HG03025 (cell line): ENCODE measurements at regions not wholly inside any gene's neighbourhood (a gene's known extent, or its start where the extent isn't known, plus 50 kb on each side); places are given as distances from the start of the nearest gene placed in this dataset.

ENCODE experiments used
- ATAC-seq: cut with Tn5 transposase; IDR thresholded peaks from one replicate; pipeline ENCODE4 v1.9.1; 2021; ENCODE audit warnings: mild to moderate bottlenecking, moderate library complexity; ENCODE audit not compliant: unreplicated experiment, low FRiP score

GRCh38 chr11:119497717-119498116 is 74.7 kb upstream of the THY1 start:
- no peak for ATAC-seq

DNA sequence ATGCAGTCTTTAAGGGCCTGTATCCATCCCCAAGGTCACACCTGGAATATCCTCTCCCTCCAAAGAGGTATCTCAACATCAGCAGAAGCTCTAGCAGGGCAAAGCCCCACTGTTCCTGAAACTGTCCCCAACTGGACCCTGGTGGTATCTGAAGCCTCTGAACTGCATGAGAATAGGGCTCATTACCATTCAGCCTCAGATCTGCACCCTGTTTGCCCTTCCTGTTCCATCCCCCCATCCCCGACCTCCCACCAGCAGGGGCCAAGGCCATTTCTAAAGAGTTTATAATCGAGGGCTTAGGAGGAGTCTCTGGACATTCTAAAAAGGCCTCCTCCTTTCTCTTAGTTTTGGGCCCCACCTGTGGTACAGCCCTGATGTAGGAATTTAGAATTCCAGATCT is 74.0 kb upstream of the THY1 start:
- ATAC-seq, result no peak

GRCh38 chr11:119496469-119496868 is 73.5 kb upstream of the THY1 start:
- ATAC-seq, result no peak

- no peak for ATAC-seq
These were observed 70.7 kb upstream of the THY1 start for GRCh38 chr11:119493712-119494111.

GRCh38 chr11:119491753-119492510 is 69.0 kb upstream of the THY1 start:
- ATAC-seq, result no peak

DNA sequence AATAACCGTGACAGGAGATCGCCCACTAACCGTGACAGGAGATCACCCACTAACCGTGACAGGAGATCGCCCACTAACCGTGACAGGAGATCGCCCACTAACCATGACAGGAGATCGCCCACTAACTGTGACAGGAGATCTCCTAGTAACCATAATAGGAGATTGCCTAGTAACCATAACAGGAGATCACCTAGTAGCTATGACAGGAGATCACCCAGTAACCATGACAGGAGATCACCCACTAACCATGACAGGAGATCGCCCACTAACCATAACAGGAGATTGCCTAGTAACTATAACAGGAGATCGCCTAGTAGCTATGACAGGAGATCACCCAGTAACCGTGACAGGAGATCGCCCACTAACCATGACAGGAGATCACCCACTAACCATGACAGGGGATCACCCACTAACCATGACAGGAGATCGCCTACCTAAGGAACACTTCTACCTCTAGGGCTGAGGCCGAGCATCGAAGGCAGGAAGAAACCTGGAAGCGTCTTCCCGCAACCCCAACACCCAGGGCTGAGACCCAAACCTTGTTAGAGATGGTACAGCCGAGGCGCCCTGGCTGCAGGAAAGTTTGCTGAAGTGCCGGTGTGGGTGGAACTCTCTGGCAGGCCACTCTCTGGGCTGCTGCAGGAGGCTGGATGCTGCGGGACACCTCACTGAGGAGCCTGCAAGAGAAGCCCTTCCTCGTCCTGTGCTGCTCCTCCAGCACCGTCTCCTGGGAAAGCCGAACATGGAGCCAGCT is 67.5 kb upstream of the THY1 start:
- no peak for ATAC-seq

GRCh38 chr11:119489087-119489486 is 66.1 kb upstream of the THY1 start:
- no peak for ATAC-seq

- ATAC-seq, result no peak
These were observed 65.5 kb upstream of the THY1 start for GRCh38 chr11:119488256-119488995.

DNA sequence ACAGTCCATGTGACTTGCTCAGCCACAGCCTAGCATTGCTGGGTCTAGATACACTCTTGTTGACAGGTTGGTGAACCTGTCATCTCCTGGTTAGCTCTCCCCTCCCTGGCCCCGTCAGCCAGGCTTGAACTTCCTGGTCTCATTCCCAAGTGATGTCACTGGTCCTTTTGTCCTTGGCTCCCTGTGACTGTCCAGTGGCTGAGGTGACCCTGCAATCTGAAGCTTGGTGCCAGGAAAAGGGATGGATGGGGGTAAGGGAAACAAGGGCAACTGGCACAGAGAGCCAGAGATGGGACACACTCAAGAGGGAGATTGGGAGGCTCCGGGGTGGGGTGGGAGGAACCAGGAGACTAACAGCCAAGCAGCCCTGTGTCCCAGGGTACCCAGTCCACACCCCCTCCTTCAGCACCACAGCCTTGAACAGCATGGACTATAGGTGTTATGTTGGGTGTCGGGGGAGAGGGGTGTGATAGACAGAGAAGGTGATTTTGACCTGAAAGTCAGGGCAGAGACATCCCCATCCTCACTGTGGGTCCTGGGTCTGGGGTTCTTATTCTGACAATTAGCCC is 63.8 kb upstream of the THY1 start:
- ATAC-seq, result no peak

DNA sequence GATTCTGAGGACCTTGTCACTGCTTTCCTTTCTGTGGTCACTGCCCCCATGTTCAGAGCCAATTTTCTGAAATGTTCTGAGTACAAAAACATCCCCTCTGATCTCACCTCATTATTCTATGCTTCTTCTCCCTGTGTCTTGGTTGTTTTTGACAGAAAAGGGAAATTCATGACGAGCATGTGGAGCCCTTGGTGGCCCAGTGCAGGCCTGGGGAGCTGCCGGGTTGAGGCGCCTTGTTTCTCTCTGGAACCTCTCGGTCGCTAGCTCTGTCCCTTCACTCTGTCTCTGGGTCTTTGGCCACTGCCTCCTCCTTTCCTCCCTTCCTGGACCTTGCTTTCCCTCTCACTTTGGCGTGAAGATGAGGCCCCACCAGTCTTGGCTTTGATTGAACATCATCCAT is 63.0 kb upstream of the THY1 start:
- ATAC-seq, result no peak

- ATAC-seq, result no peak
These were observed 62.0 kb upstream of the THY1 start for GRCh38 chr11:119484741-119485605.

DNA sequence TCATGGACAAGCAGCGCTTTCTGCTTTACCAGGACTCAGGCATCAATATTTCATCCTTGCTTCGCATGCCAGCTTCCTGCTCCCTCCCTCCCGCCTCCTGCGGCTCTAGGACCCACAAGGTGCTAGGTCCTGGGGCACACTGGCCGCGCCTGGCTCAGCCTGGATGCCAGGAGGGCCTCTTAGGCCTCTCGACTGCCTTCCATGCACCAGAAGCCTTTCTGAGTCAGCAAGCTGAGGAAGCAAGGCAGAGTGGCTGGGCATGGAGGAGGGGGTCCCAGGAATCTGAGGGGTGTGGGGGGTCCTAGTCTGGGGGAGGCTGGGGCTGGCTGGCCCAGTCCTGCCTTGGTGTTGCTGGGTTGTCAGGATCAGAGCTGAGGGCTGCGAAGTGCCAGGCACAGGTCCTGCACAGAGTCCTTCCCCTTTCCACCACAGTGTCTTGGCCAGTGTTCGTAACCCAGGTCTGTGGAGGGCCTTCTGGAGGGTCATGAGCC is 61.0 kb upstream of the THY1 start:
- ATAC-seq, result no peak

DNA sequence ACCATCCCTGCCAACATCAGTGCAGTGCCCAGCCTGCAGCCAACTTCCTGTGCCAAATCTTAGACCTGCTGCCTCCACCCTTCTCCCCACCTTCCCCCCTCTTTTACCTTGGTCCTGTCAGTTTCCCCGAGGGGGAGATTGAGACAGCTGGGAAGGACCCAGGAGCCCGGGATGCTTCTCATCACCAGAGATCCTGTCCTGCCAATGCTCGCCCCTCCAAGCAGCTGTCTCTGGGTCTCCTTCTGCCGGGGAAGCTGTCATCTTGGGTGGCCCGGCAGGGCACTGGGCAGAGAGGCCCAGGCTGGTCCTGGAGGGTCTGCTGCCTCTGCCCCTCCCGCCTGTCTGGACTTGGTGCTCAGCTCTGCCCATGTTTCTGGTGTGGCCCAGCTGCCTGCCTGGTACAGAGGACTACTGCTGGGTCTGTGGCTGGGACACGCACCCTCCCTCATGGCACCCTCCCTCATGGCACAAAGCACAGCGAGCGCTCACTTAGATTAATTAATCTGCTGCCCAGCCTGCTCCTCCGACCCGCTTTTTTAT is 60.4 kb upstream of the THY1 start:
- no peak for ATAC-seq

- ATAC-seq, result no peak
These were observed 59.6 kb upstream of the THY1 start for GRCh38 chr11:119482521-119483011.

DNA sequence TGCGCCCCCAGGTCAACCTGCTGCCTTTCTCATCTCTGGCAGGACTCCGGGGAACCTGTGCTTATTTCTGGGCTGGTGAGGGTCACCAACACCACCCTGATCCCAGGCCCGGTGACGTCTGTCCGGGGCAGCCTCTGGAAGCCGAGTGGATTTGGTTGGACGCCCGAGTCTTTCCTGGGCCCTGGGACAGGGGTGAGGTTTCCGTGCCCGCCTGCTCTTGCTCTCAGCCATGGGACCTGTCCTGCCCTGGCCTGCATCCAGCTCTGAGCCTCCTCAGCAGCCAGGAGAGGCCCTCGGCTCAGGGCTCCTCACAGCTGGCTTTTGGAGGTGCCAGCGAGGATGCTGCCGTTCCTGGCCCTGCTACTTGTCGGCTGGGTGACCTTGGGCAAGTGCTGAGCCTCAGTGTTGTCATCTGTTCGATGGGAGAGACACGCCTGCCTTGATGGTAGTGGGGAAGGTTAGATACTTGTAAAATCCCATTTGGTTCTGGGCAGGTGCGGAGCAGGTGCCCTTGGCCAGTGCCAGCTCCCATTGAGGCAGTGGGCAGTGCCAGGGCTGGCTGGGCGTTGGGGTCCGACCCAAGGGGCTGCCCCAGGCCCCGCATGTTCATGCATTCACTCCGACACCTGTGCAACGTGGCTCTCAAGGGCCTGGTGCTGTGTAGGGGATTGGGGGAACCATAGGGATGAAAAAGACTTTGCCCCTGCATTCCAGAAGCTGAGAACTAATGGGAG is 58.9 kb upstream of the THY1 start:
- ATAC-seq, result no peak

DNA sequence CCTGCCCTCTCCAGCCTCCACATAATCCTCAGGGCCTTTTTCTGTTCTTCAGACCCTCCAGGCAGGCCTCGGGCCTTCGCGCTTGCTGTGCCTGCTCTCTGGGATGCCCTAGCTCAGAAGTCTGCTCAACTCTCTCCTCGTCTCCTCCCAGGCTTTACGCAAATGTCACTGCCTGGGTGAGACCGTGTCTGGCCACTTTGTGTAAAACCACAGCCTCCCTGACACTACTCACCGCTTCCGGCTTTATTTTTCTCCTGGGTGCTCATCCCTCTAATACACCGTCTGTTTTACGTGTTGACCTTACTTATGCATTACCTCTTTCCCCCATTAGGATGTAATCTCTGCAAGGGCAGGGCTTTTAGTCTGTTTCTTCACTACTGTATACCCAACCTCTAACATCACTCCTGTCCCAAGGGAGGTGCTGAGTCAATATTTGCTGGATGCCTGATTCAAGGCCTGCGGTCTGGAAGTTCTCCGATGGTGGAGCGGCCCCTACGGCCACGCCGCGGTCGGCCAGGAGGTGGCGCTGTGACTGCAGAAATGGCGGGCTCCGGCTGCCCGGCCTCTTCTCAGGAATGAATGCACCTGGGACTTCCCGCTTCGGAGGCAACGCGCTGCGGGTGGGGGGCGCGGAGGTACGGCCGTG is 58.2 kb upstream of the THY1 start:
- ATAC-seq, result no peak

GRCh38 chr11:119480380-119481020 is 57.5 kb upstream of the THY1 start:
- no peak for ATAC-seq
